NCI-H1092 (cell line): ENCODE measurements at regions not wholly inside any gene's neighbourhood (a gene's known extent, or its start where the extent isn't known, plus 50 kb on each side); places are given as distances from the start of the nearest gene placed in this dataset.
"Not testable (repeated sequence)": the region's sequence is repeated elsewhere in the genome, so short reads cannot be mapped to it uniquely, and the experiment has no call there.

ENCODE experiments used
- DNase-seq: peaks from one replicate; lab custom pipeline; 2025; lab: John Stamatoyannopoulos, UW

DNA sequence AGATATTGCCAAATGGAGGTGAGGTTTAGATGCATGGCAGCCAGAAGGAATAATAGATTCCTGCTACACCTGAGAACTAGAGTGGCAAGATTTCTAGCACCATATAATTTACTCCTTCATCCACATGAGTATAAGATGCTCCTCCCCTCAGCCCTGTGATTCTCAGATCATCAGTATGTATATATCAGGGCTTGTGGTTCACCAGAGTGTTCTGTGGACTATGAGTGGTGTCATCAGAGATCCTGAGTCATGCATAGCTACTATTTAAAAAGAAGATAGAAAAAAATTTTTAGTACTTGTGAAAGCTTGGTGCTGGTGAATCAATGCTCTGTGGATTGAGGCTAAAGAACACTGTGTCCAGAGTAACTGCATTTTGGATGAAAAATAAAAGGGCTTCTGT, 285.9 kb downstream of the BMP4 start:
- no peak for DNase-seq

DNA sequence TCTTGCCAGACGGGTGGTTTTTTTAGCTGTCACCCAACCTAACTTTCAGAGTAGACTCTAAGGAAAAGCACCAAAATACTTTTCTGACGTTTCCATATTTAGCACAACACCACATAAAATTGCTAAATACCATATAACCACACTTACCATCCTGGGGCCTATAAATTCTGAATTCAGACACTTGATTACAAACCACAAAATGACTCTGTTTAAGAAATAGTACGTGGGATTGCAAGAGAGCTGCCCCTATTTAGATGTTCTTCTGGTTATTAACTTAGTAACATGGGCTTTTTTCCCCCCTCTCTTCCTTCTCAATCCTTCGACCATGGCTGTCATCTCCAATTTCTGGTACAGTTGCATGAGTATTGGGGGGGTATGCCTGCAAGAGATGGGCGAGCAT, 287.7 kb downstream of the BMP4 start:
- no peak for DNase-seq

DNA sequence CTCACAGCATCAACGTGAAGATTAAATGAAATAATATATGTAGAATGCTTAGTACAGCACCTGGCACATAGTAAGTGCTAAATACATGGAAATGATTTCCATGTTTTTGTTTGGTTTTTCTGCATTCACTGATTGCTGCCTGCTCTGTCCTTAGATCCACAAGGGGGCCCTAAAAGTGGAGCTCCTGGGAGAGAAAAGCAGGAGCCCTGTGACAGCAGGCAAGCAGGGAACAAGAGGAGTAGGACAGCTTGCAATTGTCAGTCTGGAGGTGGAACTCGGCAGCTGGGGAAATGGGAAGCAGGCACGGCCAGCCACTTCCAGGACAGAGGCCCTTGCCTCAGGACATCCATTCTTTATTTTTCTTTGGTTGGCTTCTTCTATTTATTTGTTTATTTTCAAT, 292.9 kb downstream of the BMP4 start:
- no peak for DNase-seq

DNA sequence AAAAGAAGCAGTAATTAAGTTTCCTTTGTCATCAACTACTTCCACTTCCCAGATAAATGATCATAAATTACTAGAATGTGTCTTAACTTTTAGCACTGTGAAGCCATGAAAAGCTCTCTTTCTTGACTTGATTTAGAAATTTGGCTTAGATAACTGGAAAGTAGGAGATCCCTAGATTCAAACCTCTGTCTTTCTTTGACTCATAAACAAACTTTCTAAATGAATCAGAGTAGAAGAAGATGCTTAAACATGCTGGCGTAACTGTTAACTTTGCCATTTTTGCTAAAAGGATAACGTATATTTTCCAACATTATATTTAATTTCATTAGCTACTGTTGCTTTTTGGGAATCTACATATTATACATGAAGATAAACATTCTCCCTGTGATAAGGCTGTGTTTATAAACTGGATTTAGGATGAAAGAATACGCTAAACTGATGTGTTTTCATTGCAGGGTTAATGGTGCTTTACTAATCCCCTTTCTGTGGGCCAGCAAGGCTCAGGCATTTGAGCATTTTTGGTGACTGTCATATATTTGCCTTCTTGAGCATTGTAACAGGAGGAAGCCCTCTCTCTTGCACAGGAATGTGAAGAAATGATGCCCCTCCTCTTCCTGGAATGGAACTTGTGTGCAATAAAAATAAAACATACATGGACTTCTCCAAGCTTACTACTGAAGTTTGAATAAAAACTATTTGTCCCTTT, 301.4 kb downstream of the BMP4 start:
- DNase-seq, result no peak

DNA sequence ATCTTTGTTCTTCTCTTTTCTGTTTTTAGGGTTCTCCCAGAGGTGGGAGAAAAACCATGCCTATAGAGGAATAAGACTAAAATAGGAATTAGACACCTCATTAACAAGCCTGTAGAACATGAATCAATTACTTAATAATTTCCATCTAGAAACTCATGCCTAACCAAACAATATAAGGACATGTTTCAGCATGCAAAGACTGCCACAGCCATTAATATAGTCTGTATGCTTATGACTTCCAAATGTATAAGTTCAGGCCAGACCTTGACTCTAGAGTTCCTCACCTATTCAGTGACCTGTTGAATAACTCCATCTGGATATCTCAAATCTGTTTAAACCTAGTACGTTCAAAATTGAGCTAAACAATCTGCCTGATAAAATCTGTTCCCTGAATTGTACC, 304.6 kb downstream of the BMP4 start:
- DNase-seq, result no peak

DNA sequence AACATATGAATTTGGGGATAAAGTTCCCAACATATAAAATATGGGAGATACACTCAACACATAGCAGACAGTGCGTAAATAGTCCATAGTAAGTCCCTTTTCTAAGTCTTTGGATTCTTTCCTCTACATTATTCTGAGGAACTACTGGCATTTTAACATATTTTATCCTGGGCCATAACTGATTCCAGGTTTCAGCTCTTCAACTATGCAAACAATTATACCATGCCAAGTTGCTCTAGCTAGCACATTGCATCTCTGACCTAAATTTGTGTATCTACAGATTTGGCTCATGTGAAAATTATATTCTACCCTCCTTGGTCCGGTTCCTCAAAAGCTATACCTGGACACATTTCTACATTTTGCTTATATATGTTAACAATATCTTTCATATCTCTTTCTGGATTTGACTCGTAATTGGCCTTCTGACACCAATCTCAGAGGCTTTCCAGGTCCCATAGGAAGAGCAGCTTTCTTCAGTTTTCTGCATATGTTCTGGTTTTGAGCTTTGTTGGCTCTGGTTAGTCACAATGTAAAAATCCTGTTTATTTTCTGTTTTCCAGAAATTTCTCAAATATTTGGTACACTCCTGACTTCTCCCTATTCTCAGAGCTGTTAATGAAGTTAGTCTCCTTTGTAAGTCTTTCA, 305.4 kb downstream of the BMP4 start:
- no peak for DNase-seq

DNA sequence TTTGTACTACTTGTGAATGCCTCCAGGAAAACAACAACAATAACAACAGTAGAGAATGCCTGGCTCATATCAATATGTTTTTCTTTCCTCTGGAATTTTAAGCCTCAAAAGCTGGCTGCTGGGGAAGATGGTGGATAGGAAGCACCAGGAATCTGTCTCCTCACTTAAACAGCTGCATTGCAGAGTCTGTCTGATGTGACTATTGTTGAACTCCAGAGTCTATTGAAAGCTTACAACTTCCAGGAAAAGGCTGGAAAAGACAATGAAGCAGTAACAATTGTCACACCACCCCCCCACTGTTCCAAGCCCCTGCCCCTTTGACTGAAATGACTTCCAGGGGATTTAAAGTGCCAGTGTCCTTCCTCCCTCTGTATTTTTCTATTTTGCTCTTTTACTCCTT, 309.7 kb downstream of the BMP4 start:
- no peak for DNase-seq

DNA sequence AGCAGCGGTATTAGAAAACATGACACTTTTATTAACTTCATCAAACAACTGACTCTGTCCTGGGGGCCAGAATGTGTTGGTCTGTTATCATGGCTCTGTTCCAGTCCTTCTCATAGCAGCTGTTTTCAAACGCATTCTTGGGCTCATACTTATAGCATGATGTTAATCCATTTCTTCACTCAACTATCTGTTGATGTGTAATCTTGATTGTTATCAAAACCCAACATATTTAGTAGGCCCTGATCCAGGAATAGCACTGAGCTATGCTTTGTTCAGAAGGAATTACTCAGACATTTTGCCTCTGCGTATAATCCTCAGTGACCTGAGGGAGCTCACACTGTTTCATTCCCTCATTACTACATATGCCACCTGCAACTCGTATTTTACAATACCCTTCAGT, 315.9 kb downstream of the BMP4 start:
- DNase-seq, result no peak

DNA sequence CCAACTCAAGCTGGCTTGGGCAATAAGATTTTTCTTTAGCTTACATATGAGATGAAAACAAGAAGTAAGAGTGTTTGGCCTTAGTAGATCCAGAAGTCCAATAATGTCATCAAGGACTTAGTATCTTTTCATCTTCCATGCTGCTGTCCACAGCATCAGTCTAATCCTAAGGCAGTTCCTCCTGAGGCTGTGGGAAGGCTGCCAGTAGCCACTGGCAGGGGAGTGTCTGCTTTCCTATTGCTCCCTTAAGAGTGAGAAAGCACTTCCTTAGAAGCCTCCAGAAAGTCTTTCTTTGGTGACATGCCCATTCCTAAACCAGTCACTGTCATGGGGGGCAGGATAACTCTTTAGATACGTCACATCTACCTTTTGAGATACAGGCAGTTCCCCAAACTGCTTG, 317.7 kb downstream of the BMP4 start:
- DNase-seq, result no peak

DNA sequence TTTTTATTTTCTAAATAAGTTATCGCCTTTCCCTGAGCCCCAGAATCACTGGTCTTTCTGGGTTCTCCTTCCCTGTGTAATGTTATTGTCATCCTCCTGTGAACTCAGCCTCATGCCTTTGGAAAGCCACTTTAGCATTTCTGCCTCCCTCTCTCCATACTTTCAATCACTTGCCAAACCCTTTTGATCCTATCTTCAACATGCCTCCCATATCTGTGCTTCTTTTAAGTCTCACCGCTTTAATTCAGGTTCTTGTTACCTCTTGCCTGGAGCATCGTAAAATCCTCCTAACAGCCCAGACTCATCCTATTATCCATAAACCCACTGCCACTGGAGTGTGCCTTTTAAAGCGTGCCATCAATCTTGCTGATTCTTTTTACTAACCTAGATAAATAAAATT, 321.8 kb downstream of the BMP4 start:
- DNase-seq, result no peak

DNA sequence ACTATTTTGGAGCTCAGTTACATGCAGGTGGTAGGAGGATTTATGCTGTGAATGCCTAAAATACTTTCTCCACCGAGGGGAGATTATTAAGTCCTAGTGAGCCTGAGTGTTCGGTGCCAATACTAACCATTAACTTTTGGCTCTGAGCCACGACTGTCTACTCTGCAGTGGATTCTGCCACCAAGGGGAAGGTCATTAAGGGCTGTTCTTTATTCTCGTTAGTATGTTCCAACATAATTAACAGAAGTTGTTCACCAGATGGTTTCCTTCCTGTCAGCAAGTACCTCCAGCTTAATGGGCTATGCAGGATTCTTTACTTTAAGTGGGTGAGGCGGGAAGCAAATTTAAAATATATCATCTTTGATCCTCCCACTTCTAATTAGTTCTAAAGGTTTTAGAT, 326.3 kb downstream of the BMP4 start:
- peak; percentile 97 for DNase-seq

DNA sequence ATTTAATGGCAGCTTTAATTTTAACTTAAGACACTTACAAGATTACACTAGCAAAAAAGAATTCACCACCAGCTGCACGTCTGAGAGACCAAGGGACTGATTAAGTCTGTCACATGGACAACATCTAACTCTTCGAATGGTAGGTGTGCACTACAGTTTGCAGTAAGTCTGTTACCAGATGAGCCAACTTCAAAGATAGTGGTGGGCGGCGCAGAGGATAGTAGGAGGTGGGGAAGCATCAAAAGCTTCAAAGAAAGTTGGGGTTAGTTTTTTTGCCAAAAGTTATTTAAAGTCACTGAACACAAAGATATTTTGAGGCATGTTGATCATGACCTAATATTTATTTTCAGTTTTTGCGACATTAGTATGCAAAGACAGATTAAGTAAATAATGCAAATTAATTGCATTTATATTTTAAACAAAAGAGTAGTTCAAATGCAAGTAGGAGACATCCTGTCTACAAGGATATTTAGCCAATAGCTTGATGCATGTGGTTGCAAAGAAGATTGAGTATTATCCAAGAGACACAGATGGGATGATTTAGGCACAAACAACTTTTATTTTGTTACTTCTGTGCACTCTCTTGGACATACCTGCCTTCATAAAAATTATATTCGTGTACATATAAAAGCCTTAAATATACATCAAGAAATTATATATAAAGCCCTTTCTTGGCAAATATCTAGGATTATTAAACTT, 327.7 kb downstream of the BMP4 start:
- no peak for DNase-seq

DNA sequence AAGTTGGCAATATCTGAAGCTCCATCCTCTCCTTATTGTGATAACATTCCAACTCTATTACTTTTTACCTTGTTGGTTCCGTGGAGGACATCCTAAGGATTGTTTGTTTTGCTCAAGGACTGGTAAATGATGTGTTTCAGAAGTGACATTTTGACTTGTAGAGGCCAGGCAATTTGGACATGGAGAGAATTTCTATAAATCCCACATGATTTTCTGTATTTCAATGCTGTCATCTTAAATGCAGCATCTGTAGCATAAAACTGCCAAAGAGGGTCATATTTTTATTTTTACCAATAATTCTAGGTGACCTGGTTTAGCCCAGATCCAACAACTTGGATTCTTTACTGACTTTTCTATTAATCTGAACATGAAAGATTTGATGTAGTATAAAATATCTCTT, 328.4 kb downstream of the BMP4 start:
- no peak for DNase-seq

DNA sequence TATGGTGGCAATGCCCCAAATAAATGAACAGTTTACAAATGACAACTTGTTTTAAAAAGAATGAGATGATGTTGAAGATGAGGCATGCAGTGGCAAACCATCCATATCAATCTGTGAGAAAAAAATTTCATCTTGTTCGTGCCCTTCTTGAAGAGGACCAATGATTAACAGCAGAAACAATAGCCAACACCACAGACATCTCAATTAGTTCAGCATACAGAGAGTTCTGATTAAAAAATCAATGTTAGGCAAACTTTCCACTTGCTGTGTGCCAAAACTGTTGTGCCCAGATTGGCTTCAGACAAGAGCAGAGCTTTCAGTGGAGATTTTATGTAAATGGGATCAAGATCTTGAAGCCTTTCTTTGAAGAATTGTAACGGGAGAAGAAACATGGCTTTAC, 329.9 kb downstream of the BMP4 start:
- no peak for DNase-seq

DNA sequence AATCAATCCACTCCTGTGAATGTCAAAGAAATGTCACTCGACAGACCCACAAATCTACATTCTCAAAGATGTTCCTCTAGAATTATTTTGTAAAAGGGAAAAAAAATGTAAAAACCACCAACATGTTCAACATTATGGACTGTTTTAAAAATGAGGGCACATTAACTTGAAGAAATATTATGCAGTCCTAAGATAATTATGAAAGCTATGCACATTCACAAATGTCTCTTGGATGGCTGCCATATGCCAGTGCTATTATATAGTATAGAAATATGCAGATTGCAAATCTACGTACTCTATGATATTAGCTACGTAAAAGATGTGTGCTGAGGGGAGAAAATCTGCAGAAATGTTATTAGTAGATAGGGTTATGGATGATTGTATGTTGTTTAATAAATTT, 334.2 kb downstream of the BMP4 start:
- no peak for DNase-seq

DNA sequence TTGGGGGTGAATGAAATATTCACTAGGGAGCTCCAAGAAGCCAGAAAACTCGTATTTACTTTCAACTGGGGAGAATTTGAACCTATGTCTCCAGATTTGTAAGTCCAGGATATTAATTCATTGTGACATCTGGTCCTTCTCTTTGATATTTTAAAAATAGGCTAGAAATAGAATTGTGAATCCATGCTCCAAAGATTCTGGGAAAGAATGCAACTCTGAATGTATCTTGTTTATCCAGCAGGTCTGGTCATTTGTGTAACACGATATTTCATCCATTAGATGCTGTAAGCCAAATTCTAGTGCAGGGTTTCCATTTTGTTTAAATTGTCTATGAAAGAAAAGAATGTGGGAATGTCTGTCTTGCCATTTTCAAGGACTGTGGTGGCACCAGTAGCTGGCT, 334.7 kb downstream of the BMP4 start:
- no peak for DNase-seq

DNA sequence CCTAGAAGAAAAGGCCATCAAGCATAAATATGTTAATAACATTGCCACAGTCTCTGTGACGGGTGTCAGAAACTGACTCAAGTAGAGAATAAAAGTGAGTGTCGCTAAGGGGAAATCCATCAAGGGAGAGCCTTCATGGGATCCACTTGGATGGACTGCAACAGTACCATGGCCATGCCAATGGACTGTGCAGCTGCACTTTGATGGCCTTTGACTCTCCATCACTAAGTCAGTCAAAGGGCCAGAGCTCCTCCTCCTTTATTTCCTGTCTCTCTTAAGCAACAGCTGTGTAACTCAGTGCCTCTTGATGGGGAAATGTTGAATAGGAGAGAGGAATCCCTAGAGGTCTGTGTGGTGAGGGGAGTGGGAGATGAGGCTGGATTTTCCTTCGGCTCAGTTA, 335.2 kb downstream of the BMP4 start:
- DNase-seq, result no peak

DNA sequence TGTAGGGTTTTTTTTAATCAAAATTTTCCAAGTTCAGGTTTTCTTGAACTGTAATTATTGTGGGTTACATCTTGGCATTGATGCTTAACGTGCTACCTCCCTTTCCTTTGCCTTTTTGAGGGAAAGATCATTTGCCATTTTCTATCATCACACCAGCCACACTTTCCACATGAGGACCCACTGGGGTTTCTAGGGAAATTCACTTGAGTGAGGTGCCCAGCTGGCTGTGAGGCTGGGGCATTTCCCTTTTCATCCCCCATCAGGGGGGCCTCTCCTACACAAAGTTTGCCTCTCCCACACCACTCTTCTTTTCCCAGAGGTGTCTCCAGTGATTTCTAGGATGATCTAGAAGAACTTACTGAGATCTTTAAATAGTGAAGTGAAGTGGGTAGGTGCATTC, 335.7 kb downstream of the BMP4 start:
- DNase-seq, result no peak

DNA sequence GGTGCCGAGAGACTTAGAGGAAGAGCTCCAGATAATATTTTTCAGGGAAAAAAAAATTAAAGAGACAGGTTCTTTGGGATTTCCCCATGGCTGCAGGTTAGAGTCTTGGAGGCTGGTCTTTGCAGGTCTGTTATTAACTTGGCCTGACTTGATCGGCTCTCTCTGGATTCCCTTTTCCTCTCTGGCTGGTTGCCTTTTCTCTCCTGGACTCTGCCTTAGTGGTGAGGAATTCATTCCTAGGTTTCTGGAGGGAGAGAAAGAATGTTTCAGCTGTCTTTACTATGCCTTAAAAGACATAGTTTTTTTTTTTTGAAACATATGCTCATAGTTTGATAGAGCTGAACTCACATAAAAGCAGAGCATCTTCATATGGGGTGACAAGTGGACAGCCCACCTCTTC, 336.3 kb downstream of the BMP4 start:
- DNase-seq, result no peak

DNA sequence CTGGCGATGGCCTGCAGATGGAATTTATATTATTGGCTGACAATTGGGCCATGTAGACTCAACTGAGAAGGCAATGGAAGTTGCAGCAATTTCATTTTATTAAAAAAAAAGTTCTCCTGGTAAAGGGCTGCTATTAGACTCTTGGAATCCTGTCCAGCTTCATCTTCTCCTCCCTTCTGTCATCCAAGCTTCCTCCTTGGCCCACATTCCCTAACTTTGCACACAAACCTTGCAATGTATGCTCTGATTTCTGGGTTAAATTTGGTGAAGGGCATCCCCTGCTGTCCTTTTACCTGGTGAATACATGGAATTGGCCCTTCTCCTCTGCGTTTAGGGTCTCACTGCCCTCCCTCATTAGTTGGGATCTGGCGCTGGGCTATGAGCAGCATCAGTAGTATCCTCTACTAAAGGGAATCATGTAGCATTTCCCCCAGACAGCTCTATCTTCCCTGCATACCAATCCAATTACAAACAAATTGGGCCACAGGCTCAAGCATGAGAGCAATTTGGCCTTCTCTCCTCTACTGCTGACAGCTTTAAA, 336.9 kb downstream of the BMP4 start:
- DNase-seq, result no peak

DNA sequence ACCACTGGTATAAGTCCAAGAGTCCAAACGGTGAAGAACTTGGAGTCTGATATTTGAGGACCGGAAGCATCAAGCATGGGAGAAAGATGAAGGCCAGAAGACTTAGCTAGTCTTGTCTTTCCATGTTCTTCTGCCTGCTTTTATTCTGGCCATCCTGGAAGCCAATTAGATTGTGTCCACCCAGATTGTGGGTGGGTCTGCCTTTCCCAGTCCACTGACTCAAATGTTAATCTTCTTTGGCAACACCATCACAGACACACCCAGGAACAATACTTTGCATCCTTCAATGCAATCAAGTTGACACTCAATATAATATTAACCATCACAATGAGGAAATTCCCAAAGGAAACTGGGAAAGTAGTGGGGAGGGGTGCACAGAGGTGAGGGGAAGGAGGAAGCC, 340.1 kb downstream of the BMP4 start:
- DNase-seq, result not testable (repeated sequence)

DNA sequence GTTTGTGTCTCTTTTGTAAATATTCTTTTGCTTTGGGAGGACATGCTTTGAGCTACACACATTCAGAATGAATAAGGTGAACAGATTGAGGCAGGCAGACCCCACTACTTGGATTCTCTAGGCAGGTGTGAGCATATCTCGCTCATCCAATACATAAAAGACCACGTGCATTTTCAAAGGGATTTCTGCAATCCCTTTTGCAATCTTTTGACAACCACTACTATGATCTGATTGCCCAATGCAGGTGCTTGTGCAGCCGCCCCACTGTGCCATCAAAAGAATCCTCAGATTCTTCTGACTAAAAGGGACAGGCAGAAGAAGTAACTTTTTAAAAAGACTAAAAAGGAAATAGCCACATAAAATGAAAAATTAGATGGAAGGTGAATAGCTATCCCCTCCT, 341.4 kb downstream of the BMP4 start:
- DNase-seq, result no peak
